MM.1S (cell line): ENCODE measurements at regions not wholly inside any gene's neighbourhood (a gene's known extent, or its start where the extent isn't known, plus 50 kb on each side); places are given as distances from the start of the nearest gene placed in this dataset.

ENCODE experiments used
- DNase-seq: peaks from one replicate; pipeline ENCODE4 v3.0.0-alpha.2; 2015
- H2AFZ ChIP-seq: fragments of 300-600 bp; sonication (generic); 2 replicates; pipeline ENCODE4 v1.6.0; 2016; ENCODE audit warnings: antibody characterized with exemption, low read length
- H3F3A ChIP-seq: fragments of 300-600 bp; sonication (generic); 2 replicates; pipeline ENCODE4 v1.6.1; 2016; ENCODE audit warnings: mild to moderate bottlenecking, antibody characterized with exemption, low read length, moderate library complexity, mixed read lengths; ENCODE audit not compliant: insufficient read depth
- H3K27ac ChIP-seq: fragments of 300-600 bp; sonication (generic); 2 replicates; pipeline ENCODE4 v1.5.1; 2016; ENCODE audit warnings: mild to moderate bottlenecking, low read length
- H3K27me3 ChIP-seq: fragments of 300-600 bp; sonication (generic); replicated peaks from 2 replicates; pipeline ENCODE4 v1.6.0; 2016; ENCODE audit warnings: low read length; ENCODE audit not compliant: insufficient read depth
- H3K36me3 ChIP-seq: fragments of 300-600 bp; sonication (generic); replicated peaks from 2 replicates; pipeline ENCODE4 v1.6.1; 2016; ENCODE audit warnings: mild to moderate bottlenecking, low read length, mixed read lengths; ENCODE audit not compliant: insufficient read depth
- H3K4me1 ChIP-seq: fragments of 300-600 bp; sonication (generic); 2 replicates; pipeline ENCODE4 v1.6.1; 2016; ENCODE audit warnings: low read length, mixed read lengths
- H3K4me2 ChIP-seq: fragments of 300-600 bp; sonication (generic); 2 replicates; pipeline ENCODE4 v1.6.0; 2016; ENCODE audit warnings: low read depth, low read length
- H3K4me3 ChIP-seq: fragments of 300-600 bp; sonication (generic); 2 replicates; pipeline ENCODE4 v1.5.1; 2016; ENCODE audit warnings: low read length, mixed read lengths
- H3K79me2 ChIP-seq: fragments of 300-600 bp; sonication (generic); 2 replicates; pipeline ENCODE4 v1.6.1; 2016; ENCODE audit warnings: mixed run types, low read length, mixed read lengths
- H3K9ac ChIP-seq: fragments of 300-600 bp; sonication (generic); 2 replicates; pipeline ENCODE4 v1.6.1; 2016; ENCODE audit warnings: low read length, mixed read lengths
- H3K9me2 ChIP-seq: fragments of 300-600 bp; sonication (generic); replicated peaks from 2 replicates; pipeline ENCODE4 v1.6.1; 2016; ENCODE audit warnings: mild to moderate bottlenecking, low read length, mixed read lengths; ENCODE audit not compliant: insufficient read depth
- H3K9me3 ChIP-seq: fragments of 300-600 bp; sonication (generic); replicated peaks from 2 replicates; pipeline ENCODE4 v1.6.1; 2016; ENCODE audit warnings: mild to moderate bottlenecking, low read length, mixed read lengths; ENCODE audit not compliant: insufficient read depth
- H4K20me1 ChIP-seq: fragments of 300-600 bp; sonication (generic); 2 replicates; pipeline ENCODE4 v1.6.1; 2016; ENCODE audit warnings: mild to moderate bottlenecking, low read length, moderate library complexity, mixed read lengths; ENCODE audit not compliant: insufficient read depth
- EZH2 ChIP-seq: fragments of 300-600 bp; sonication (generic); optimal IDR thresholded peaks from 2 replicates; pipeline ENCODE3; 2017; ENCODE audit warnings: low read depth, mild to moderate bottlenecking, antibody characterized with exemption, low read length, mixed read lengths
- EZH2phosphoT487 ChIP-seq: fragments of 300-600 bp; sonication (generic); IDR thresholded peaks from 2 replicates; pipeline ENCODE4 v1.6.1; 2018; ENCODE audit warnings: antibody characterized with exemption, low read length
- TF ChIP-seq, protein P1 (sequence below): fragments of 300-600 bp; sonication (generic); IDR thresholded peaks from 2 replicates; pipeline ENCODE4 v1.5.1; 2016; ENCODE audit warnings: antibody characterized with exemption, low read length, mixed read lengths

- Histone ChIP-seq H3K9me3 (no peaks in the 10 kb centered on the region), H3K9me2 (no peaks in the 10 kb centered on the region), H3F3A (no peaks in the 10 kb centered on the region), H3K27me3 (no peaks in the 10 kb centered on the region), H3K4me2 (no peak overlapping the region), H3K4me1 (no peaks in the 10 kb centered on the region), H2AFZ (no peak overlapping the region), H3K79me2 (no peaks in the 10 kb centered on the region), H3K4me3 (no peak overlapping the region), H4K20me1 (no peaks in the 10 kb centered on the region), H3K9ac (no peak overlapping the region), H3K36me3 (no peaks in the 10 kb centered on the region), H3K27ac (no peak overlapping the region)
- DNase-seq = no peak
- TF ChIP-seq, protein P1, sequence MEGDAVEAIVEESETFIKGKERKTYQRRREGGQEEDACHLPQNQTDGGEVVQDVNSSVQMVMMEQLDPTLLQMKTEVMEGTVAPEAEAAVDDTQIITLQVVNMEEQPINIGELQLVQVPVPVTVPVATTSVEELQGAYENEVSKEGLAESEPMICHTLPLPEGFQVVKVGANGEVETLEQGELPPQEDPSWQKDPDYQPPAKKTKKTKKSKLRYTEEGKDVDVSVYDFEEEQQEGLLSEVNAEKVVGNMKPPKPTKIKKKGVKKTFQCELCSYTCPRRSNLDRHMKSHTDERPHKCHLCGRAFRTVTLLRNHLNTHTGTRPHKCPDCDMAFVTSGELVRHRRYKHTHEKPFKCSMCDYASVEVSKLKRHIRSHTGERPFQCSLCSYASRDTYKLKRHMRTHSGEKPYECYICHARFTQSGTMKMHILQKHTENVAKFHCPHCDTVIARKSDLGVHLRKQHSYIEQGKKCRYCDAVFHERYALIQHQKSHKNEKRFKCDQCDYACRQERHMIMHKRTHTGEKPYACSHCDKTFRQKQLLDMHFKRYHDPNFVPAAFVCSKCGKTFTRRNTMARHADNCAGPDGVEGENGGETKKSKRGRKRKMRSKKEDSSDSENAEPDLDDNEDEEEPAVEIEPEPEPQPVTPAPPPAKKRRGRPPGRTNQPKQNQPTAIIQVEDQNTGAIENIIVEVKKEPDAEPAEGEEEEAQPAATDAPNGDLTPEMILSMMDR = no peak
- TF ChIP-seq EZH2phosphoT487 = no peak
- no peak for TF ChIP-seq EZH2
Observed at GRCh38 chr20:40499391-40499790, 189.6 kb downstream of the MAFB start.

DNA sequence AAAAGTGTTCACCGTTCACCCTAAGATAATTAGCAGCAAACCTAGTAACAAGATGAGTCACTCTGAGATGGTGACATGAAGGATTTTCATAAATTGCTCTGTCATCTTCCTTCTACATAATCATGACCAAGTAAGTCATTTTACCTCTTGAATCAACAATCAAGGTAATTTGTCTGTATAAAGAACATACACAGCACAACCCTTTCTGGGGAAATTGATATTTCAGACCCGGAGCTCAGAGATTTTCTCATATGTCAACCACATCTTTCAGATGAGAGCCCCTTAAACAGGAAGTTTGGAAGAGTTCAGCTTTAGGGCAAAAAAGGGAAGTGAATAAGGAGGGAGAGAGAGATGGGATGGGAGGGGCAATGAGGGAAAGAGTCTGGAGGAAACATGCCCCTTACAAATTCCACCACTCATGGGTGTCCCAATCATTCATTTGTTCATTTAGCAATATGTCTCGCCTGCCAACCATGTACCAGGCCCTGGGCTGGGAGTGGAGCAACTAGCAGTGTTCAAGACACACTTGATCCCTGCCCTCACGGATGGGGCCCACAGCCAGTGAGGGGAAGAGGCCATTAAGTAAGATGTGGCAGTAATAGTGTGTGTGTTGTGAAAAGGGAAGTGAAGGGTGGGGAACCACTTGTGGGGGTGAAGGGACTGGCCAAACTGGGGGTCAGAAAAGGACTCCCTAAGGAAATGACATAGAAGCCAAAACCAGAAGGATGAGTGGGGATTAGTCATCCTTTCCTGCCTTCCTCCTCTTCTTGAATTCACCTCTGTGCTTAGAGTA lies 190.9 kb downstream of the MAFB start:
- H2AFZ ChIP-seq = no peak overlapping the region
- no peaks in the 10 kb centered on the region for H3K27me3 ChIP-seq
- H3K36me3 ChIP-seq = no peaks in the 10 kb centered on the region
- no peak overlapping the region for H3K4me2 ChIP-seq
- TF ChIP-seq EZH2 = no peak
- no peak for TF ChIP-seq EZH2phosphoT487
- TF ChIP-seq, protein P1 = no peak
- no peaks in the 10 kb centered on the region for H3K9me2 ChIP-seq
- H3K4me1 ChIP-seq = no peaks in the 10 kb centered on the region
- no peak overlapping the region for H3K4me3 ChIP-seq
- H4K20me1 ChIP-seq = no peaks in the 10 kb centered on the region
- no peak for DNase-seq
- H3K27ac ChIP-seq = no peak overlapping the region
- H3K9ac ChIP-seq = no peak overlapping the region
- no peaks in the 10 kb centered on the region for H3K79me2 ChIP-seq
- no peaks in the 10 kb centered on the region for H3K9me3 ChIP-seq
- no peaks in the 10 kb centered on the region for H3F3A ChIP-seq

DNA sequence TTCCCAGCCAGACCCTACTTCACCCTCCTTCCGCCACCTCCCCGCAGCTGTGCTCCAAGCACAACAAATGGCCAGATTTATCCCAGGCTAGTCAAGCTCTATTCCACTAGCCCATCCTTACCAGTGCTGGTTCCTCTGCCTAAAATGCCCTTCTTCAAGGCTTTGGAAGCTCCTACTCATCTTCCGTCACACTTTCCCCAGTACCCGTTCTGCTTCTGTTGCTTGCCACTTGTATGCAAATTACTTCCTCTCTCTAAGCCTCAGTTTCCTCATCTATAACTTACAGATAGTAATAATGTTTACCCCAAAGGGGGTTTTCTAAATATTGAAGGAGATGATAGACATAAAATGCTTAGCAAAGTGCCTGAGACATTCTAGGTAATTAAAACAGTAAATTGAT lies 193.1 kb downstream of the MAFB start:
- no peaks in the 10 kb centered on the region for H3K79me2 ChIP-seq
- H2AFZ ChIP-seq = no peak overlapping the region
- no peaks in the 10 kb centered on the region for H3K9me2 ChIP-seq
- TF ChIP-seq EZH2 = no peak
- TF ChIP-seq, protein P1 = no peak
- no peak for TF ChIP-seq EZH2phosphoT487
- no peak overlapping the region for H3K4me3 ChIP-seq
- H3K4me1 ChIP-seq = no peaks in the 10 kb centered on the region
- H3K27me3 ChIP-seq = no peaks in the 10 kb centered on the region
- no peaks in the 10 kb centered on the region for H3F3A ChIP-seq
- no peaks in the 10 kb centered on the region for H3K36me3 ChIP-seq
- H3K9me3 ChIP-seq = no peaks in the 10 kb centered on the region
- no peak overlapping the region for H3K9ac ChIP-seq
- no peaks in the 10 kb centered on the region for H4K20me1 ChIP-seq
- no peak overlapping the region for H3K27ac ChIP-seq
- H3K4me2 ChIP-seq = no peak overlapping the region
- no peak for DNase-seq
